Stimulated activated CD4-positive, alpha-beta T cell treated with anti-CD3 and anti-CD28 coated beads, TNF-alpha, amount 100 ng/mL, for 48 hours (primary cell): ENCODE measurements at regions not wholly inside any gene's neighbourhood (a gene's known extent, or its start where the extent isn't known, plus 50 kb on each side); places are given as distances from the start of the nearest gene placed in this dataset.

Source experiments
- DNase-seq, 3 donors: peaks; one replicate each; pipeline ENCODE4 v3.0.0-alpha.2; 2020; ENCODE audit warnings: low read depth in 3 of 3

- DNase-seq: no peak
Observed at GRCh38 chr2:198232281-198232680, 427.9 kb downstream of the PLCL1 start.

GRCh38 chr2:198231562-198231961, 427.2 kb downstream of the PLCL1 start:
- no peak for DNase-seq

GRCh38 chr2:198220763-198221610, 416.6 kb downstream of the PLCL1 start:
- no peak for DNase-seq

- no peak for DNase-seq
Observed at GRCh38 chr2:198219292-198219691, 414.9 kb downstream of the PLCL1 start.

DNA sequence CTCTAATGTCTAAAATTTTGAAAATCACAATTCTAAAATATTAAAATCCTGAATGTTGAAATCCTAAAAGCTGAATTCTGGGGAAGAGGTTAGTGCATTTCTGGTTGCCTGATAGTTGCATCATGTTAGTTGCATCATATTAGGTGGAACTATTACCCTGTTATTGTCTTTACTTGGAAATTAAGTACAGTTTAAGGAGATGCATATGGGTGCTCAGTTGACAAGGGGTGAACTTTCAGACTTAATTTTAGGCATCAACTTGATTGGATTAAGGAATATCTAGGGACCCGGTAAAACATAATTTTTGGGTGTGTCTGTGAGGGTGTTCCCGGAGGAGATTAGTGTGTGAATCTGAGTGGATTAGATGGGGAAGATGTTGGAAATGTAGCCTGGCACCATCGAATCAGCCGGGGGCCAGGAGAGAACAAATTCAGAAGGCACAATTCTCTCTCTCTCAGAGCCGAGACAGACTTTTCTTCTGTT, 409.8 kb downstream of the PLCL1 start:
- DNase-seq: no peak

GRCh38 chr2:198213253-198213652, 408.9 kb downstream of the PLCL1 start:
- DNase-seq: no peak

- no peak for DNase-seq
Observed at GRCh38 chr2:198211706-198212105, 407.3 kb downstream of the PLCL1 start.

- DNase-seq: no peak
Observed at GRCh38 chr2:198203336-198204069, 399.1 kb downstream of the PLCL1 start.
